Mesenchymal stem cell (in vitro differentiated cells and primary cell): ENCODE measurements at regions not wholly inside any gene's neighbourhood (a gene's known extent, or its start where the extent isn't known, plus 50 kb on each side); places are given as distances from the start of the nearest gene placed in this dataset.

Experiments used
- DNase-seq: peaks from one replicate; pipeline ENCODE4 v3.0.0-alpha.2; 2013
- H2AFZ ChIP-seq: one replicate; pipeline ENCODE4 v1.6.1; 2013; ENCODE audit warnings: low read depth, mild to moderate bottlenecking, control low read depth, inconsistent platforms, low read length, moderate library complexity
- H2AK5ac ChIP-seq: 2 replicates; pipeline ENCODE4 v1.6.1; 2013; ENCODE audit warnings: low read length, moderate library complexity, mild to moderate bottlenecking, inconsistent platforms; ENCODE audit not compliant: severe bottlenecking
- H2BK120ac ChIP-seq: one replicate; pipeline ENCODE4 v1.6.1; 2013; ENCODE audit warnings: low read depth, mild to moderate bottlenecking, inconsistent platforms, low read length, moderate library complexity
- H2BK12ac ChIP-seq, 2 experiments: one replicate each; pipeline ENCODE4 v1.6.1; 2013; ENCODE audit warnings: inconsistent platforms in 2 of 2, low read length in 2 of 2, mild to moderate bottlenecking in 2 of 2, moderate library complexity in 2 of 2, control low read depth in 1 of 2
- H2BK15ac ChIP-seq: one replicate; pipeline ENCODE4 v1.6.1; 2013; ENCODE audit warnings: mild to moderate bottlenecking, low read depth, inconsistent platforms; ENCODE audit not compliant: poor library complexity, severe bottlenecking
- H2BK5ac ChIP-seq: 2 replicates; pipeline ENCODE4 v1.6.1; 2013; ENCODE audit warnings: low read depth, mild to moderate bottlenecking, low read length, control low read depth, inconsistent platforms; ENCODE audit not compliant: poor library complexity, severe bottlenecking
- H3K14ac ChIP-seq, 2 experiments: one replicate each; pipeline ENCODE4 v1.6.1; 2013; ENCODE audit warnings: inconsistent platforms in 2 of 2, low read length in 2 of 2, control low read depth in 1 of 2, mild to moderate bottlenecking in 1 of 2, moderate library complexity in 1 of 2
- H3K18ac ChIP-seq, 2 experiments: one replicate each; pipeline ENCODE4 v1.6.1; 2013; ENCODE audit warnings: inconsistent platforms in 2 of 2, low read length in 2 of 2, control low read depth in 1 of 2, low read depth in 1 of 2, mild to moderate bottlenecking in 1 of 2
- H3K23ac ChIP-seq, 2 experiments: one replicate each; pipeline ENCODE4 v1.6.1; 2013; ENCODE audit warnings: inconsistent platforms in 2 of 2, low read length in 2 of 2, mild to moderate bottlenecking in 2 of 2, moderate library complexity in 2 of 2, control low read depth in 1 of 2
- H3K27ac ChIP-seq: 2 replicates; pipeline ENCODE4 v1.5.1; 2013; ENCODE audit warnings: mild to moderate bottlenecking, moderate library complexity, low read length, control low read depth, inconsistent platforms; ENCODE audit not compliant: poor library complexity, severe bottlenecking
- H3K27me3 ChIP-seq, 2 experiments: 2 replicates each; pipeline versions ENCODE4 v1.6.1 to v1.7.0; 2013; ENCODE audit warnings: low read length in 2 of 2, mild to moderate bottlenecking in 2 of 2, moderate library complexity in 2 of 2, control low read depth in 1 of 2, inconsistent platforms in 1 of 2; ENCODE audit not compliant: control insufficient read depth in 1 of 2, insufficient read depth in 1 of 2
- H3K36me3 ChIP-seq, 2 experiments: 2 replicates each; pipeline versions ENCODE4 v1.6.1 to v1.7.0; 2013; ENCODE audit warnings: low read length in 2 of 2, control low read depth in 1 of 2, inconsistent platforms in 1 of 2, low read depth in 1 of 2, mild to moderate bottlenecking in 1 of 2; ENCODE audit not compliant: insufficient read depth in 2 of 2, control insufficient read depth in 1 of 2
- H3K4ac ChIP-seq, 2 experiments: one replicate each; pipeline ENCODE4 v1.6.1; 2013; ENCODE audit warnings: inconsistent platforms in 2 of 2, low read length in 2 of 2, mild to moderate bottlenecking in 2 of 2, moderate library complexity in 2 of 2, control low read depth in 1 of 2, low read depth in 1 of 2
- H3K4me1 ChIP-seq: 2 replicates; pipeline ENCODE4 v1.6.1; 2013; ENCODE audit warnings: low read depth, low read length, control low read depth; ENCODE audit not compliant: control insufficient read depth, insufficient read depth
- H3K4me2 ChIP-seq: 2 replicates; pipeline ENCODE4 v1.6.1; 2013; ENCODE audit warnings: low read length, mild to moderate bottlenecking, inconsistent platforms; ENCODE audit not compliant: poor library complexity, severe bottlenecking
- H3K4me3 ChIP-seq, 2 experiments: 2 replicates each; pipeline versions ENCODE4 v1.5.1 to v1.7.0; 2013; ENCODE audit warnings: low read length in 2 of 2, mild to moderate bottlenecking in 2 of 2, control low read depth in 1 of 2, low read depth in 1 of 2; ENCODE audit not compliant: insufficient read depth in 1 of 2
- H3K79me1 ChIP-seq: replicated peaks from 2 replicates; pipeline ENCODE4 v1.6.1; 2013; ENCODE audit warnings: mild to moderate bottlenecking, control low read depth, low read length, inconsistent platforms; ENCODE audit not compliant: poor library complexity, severe bottlenecking
- H3K9ac ChIP-seq: 2 replicates; pipeline ENCODE4 v1.7.0; 2013; ENCODE audit warnings: mild to moderate bottlenecking, low read length, moderate library complexity
- H3K9me3 ChIP-seq: 2 replicates; pipeline ENCODE4 v1.7.0; 2013; ENCODE audit warnings: mild to moderate bottlenecking, low read length; ENCODE audit not compliant: control insufficient read depth
- H4K8ac ChIP-seq: one replicate; pipeline ENCODE4 v1.6.1; 2013; ENCODE audit warnings: inconsistent platforms, mild to moderate bottlenecking, low read length, moderate library complexity
- H4K91ac ChIP-seq: one replicate; pipeline ENCODE4 v1.6.1; 2013; ENCODE audit warnings: mild to moderate bottlenecking, low read length, inconsistent platforms
- WGBS: methylation state at CpG from one replicate; pipeline ENCODE4 v1.1.7; 2013; ENCODE audit warnings: mixed read lengths; 5-methylcytosine and 5-hydroxymethylcytosine counted together

GRCh38 chr1:194208674-194209073, 1022.3 kb upstream of the B3GALT2 start:
- DNase-seq = no peak
- Histone ChIP-seq H2AFZ (no peak overlapping the region), H3K27ac (no peak overlapping the region), H3K27me3 (no peaks in the 10 kb centered on the region), H4K91ac (no peak overlapping the region), H2BK120ac (no peak overlapping the region), H3K36me3 (no peaks in the 10 kb centered on the region), H3K4me3 (no peak overlapping the region), H3K4me2 (no peak overlapping the region), H2BK15ac (no peak overlapping the region), H2BK12ac (no peak overlapping the region), H2BK5ac (no peak overlapping the region), H3K79me1 (no peaks in the 10 kb centered on the region), H3K18ac (no peak overlapping the region), H3K9ac (no peak overlapping the region), H2AK5ac (no peak overlapping the region), H3K4me1 (no peaks in the 10 kb centered on the region), H3K4ac (no peak overlapping the region), H4K8ac (no peak overlapping the region), H3K23ac (no peak overlapping the region), H3K9me3 (no peaks in the 10 kb centered on the region), H3K14ac (no peak overlapping the region)
- WGBS = no CpG with 5 or more reads among the region's 1 CpG

GRCh38 chr1:194196562-194196961, 1010.1 kb upstream of the B3GALT2 start:
- Histone ChIP-seq H3K27me3 (no peaks in the 10 kb centered on the region), H2AK5ac (no peak overlapping the region), H3K36me3 (no peaks in the 10 kb centered on the region), H3K79me1 (no peaks in the 10 kb centered on the region), H2AFZ (no peak overlapping the region), H3K18ac (no peak overlapping the region), H2BK5ac (no peak overlapping the region), H2BK12ac (no peak overlapping the region), H3K9ac (no peak overlapping the region), H2BK120ac (no peak overlapping the region), H3K23ac (no peak overlapping the region), H4K91ac (no peak overlapping the region), H3K14ac (no peak overlapping the region), H2BK15ac (no peak overlapping the region), H3K27ac (no peak overlapping the region), H3K4me2 (no peak overlapping the region), H3K4me3 (no peak overlapping the region), H4K8ac (no peak overlapping the region), H3K4me1 (no peaks in the 10 kb centered on the region), H3K9me3 (peaks cover 19% of the 10 kb centered on the region), H3K4ac (no peak overlapping the region)
- WGBS = 76% methylated on average over 4 of the region's 4 CpGs
- no peak for DNase-seq

GRCh38 chr1:194194724-194195123, 1008.3 kb upstream of the B3GALT2 start:
- Histone ChIP-seq H3K4me2 (no peak overlapping the region), H3K27ac (no peak overlapping the region), H2BK12ac (no peak overlapping the region), H3K18ac (no peak overlapping the region), H3K4ac (no peak overlapping the region), H3K23ac (no peak overlapping the region), H3K14ac (no peak overlapping the region), H3K4me1 (no peaks in the 10 kb centered on the region), H3K9me3 (peaks cover 24% of the 10 kb centered on the region), H3K79me1 (no peaks in the 10 kb centered on the region), H4K8ac (no peak overlapping the region), H3K9ac (no peak overlapping the region), H2AFZ (no peak overlapping the region), H4K91ac (no peak overlapping the region), H3K4me3 (no peak overlapping the region), H2BK15ac (no peak overlapping the region), H2AK5ac (no peak overlapping the region), H2BK5ac (no peak overlapping the region), H3K27me3 (no peaks in the 10 kb centered on the region), H2BK120ac (no peak overlapping the region), H3K36me3 (no peaks in the 10 kb centered on the region)
- WGBS = 100% methylated on average over 1 of the region's 2 CpGs
- DNase-seq = no peak

GRCh38 chr1:194184974-194185373, 998.6 kb upstream of the B3GALT2 start:
- H4K91ac ChIP-seq = no peak overlapping the region
- no peak overlapping the region for H3K4me2 ChIP-seq
- H4K8ac ChIP-seq = no peak overlapping the region
- H3K14ac ChIP-seq = no peak overlapping the region
- H2AFZ ChIP-seq = no peak overlapping the region
- H3K9me3 ChIP-seq = peaks cover 15% of the 10 kb centered on the region
- no peak overlapping the region for H2BK120ac ChIP-seq
- no peaks in the 10 kb centered on the region for H3K79me1 ChIP-seq
- H2BK5ac ChIP-seq = no peak overlapping the region
- no peak overlapping the region for H3K18ac ChIP-seq
- H3K4me3 ChIP-seq = no peak overlapping the region
- H3K27ac ChIP-seq = no peak overlapping the region
- DNase-seq = no peak
- no peaks in the 10 kb centered on the region for H3K27me3 ChIP-seq
- H2BK12ac ChIP-seq = no peak overlapping the region
- H3K36me3 ChIP-seq = no peaks in the 10 kb centered on the region
- H2AK5ac ChIP-seq = no peak overlapping the region
- no peak overlapping the region for H2BK15ac ChIP-seq
- H3K4ac ChIP-seq = no peak overlapping the region
- H3K9ac ChIP-seq = no peak overlapping the region
- no peaks in the 10 kb centered on the region for H3K4me1 ChIP-seq
- H3K23ac ChIP-seq = no peak overlapping the region
